K562 (cell line): ENCODE measurements at regions not wholly inside any gene's neighbourhood (a gene's known extent, or its start where the extent isn't known, plus 50 kb on each side); places are given as distances from the start of the nearest gene placed in this dataset.
"Not testable (repeated sequence)": the region's sequence is repeated elsewhere in the genome, so short reads cannot be mapped to it uniquely, and the experiment has no call there.

Experiments used
- FOXM1 ChIP-seq, 2 experiments: fragments of 450-650 bp in 1 of 2; sonication (generic) in 1 of 2; formaldehyde crosslinking in 1 of 2; IDR thresholded peaks; 2 replicates each; pipeline versions ENCODE4 v1.6.1 to v1.9.0; 2017 to 2022; ENCODE audit warnings: low read depth in 2 of 2, mild to moderate bottlenecking in 2 of 2, missing genetic modification reagents in 1 of 2, moderate library complexity in 1 of 2
- HNRNPK ChIP-seq: fragments of 200-400 bp; formaldehyde crosslinking; IDR thresholded peaks from one replicate; pipeline ENCODE4 v1.6.1; 2018; ENCODE audit warnings: mild to moderate bottlenecking, low read depth, low read length; ENCODE audit not compliant: poor library complexity, severe bottlenecking
- ILF3 ChIP-seq: fragments of 450-650 bp; IDR thresholded peaks from 2 replicates; pipeline ENCODE4 v1.6.1; 2018; ENCODE audit warnings: antibody characterized with exemption, mild to moderate bottlenecking, moderate library complexity, borderline replicate concordance
- NR1H2 ChIP-seq: sonication (generic); formaldehyde crosslinking; IDR thresholded peaks from 2 replicates; pipeline ENCODE4 v1.4.0; 2020; ENCODE audit warnings: mild to moderate bottlenecking, missing genetic modification reagents
- ZBTB8A ChIP-seq: fragments of 450-650 bp; IDR thresholded peaks from 2 replicates; pipeline ENCODE4 v1.6.1; 2018; ENCODE audit warnings: mild to moderate bottlenecking, moderate library complexity; ENCODE audit not compliant: partially characterized antibody
- ZKSCAN3 ChIP-seq: fragments of 250-450 bp; sonication (Bioruptor Pico); IDR thresholded peaks from 2 replicates; pipeline ENCODE4 v1.4.0; 2020
- TF ChIP-seq, protein P1 (sequence below): sonication (generic); formaldehyde crosslinking; IDR thresholded peaks from 2 replicates; pipeline ENCODE4 v1.5.0; 2020; ENCODE audit warnings: missing genetic modification reagents

DNA sequence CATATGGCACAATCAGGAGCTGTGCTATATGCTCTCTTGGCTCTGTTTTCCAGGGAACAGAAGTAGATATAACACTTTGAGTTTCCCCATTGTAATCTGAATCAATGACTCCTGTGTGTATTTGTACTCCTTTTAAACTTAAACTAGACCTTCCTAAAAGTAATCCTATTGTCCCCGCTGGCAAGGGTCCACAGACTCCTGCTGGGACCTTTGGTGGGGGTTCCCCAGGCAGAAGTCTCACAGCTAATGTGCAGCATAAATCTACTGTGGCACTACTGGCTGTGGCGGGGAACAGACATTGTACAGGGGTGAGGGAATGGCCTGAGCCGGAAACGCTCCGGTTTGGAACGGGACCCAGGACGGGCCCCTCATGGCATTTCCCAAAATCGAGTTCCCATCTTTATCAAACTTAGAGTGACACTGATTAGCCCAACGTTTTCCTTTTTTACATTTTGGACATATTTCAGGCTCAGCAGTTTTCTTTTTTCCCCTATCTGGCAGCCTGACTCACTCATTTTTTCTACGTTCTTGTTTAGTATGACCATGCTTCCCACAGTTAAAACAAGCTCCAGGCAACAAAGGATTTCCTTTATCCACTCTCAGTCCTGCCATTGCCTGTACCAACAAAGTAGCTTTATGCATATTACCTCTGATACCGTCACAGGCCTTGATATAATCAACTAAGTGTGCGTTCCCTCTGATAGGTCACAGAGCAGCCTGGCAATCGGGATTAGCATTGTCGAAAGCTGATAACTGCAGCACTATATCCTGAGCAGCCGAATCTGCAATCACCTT, 59.5 kb upstream of the LPCAT1 start:
- TF ChIP-seq ZKSCAN3; FOXM1 (IDR thresholded peaks at IDR 0.05; ENCODE audit: low read depth); FOXM1 (CRISPR knock-in tag; IDR thresholded peaks at IDR 0.05; ENCODE audit: low read depth); HNRNPK; ILF3; NR1H2 (CRISPR knock-in tag); ZBTB8A: not testable (repeated sequence)
- TF ChIP-seq, protein P1, sequence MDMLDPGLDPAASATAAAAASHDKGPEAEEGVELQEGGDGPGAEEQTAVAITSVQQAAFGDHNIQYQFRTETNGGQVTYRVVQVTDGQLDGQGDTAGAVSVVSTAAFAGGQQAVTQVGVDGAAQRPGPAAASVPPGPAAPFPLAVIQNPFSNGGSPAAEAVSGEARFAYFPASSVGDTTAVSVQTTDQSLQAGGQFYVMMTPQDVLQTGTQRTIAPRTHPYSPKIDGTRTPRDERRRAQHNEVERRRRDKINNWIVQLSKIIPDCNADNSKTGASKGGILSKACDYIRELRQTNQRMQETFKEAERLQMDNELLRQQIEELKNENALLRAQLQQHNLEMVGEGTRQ = not testable (repeated sequence)
